HCT116 (cell line): ENCODE measurements at regions not wholly inside any gene's neighbourhood (a gene's known extent, or its start where the extent isn't known, plus 50 kb on each side); places are given as distances from the start of the nearest gene placed in this dataset.
A peak's percentile ranks its signal among the peaks of the same experiment; 100 is the strongest.

Experiments used
- ATAC-seq: fragments of 200-7000 bp; cut with Tn5 transposase; 2 replicates; pipeline ENCODE4 v1.9.1; 2020; ENCODE audit warnings: mild to moderate bottlenecking, moderate library complexity
- BruUV-seq: library from RNA; stranded (reverse); fragments of 400-500 nt; replicated peaks from 2 replicates; lab custom pipeline; 2021; lab: Mats Ljungman, UMichigan
- CTCF ChIA-PET: fragments of 300-600 bp; sonication (Branson Sonifier 250); formaldehyde crosslinking; loops from one replicate; lab custom pipeline; 2021; ENCODE audit warnings: antibody characterized with exemption; lab: Charles Lee
- POLR2A ChIA-PET: fragments of 300-600, 350-600 bp; sonication (Branson Sonifier 250); formaldehyde crosslinking; loops from one replicate; lab custom pipeline; 2021; ENCODE audit warnings: antibody characterized with exemption; lab: Charles Lee
- RAD21 ChIA-PET, 2 experiments: fragments of 300-600 bp; sonication (Branson Sonifier 250); formaldehyde crosslinking; loops; one replicate each; lab custom pipeline; 2023; ENCODE audit warnings: low total read pairs in 2 of 2; ENCODE audit not compliant: uncharacterized antibody in 2 of 2, unreplicated experiment in 2 of 2, low non-redundant PET in 1 of 2; lab: Charles Lee
- DNase-seq: peaks from one replicate; pipeline ENCODE4 v3.0.0-alpha.2; 2010; ENCODE audit warnings: low read depth, low spot score
- H2AFZ ChIP-seq: fragments of 200-600 bp; shearing (Covaris generic), sonication (generic); 2 replicates; pipeline ENCODE4 v1.6.1; 2017; ENCODE audit warnings: low read depth, mixed run types, mixed read lengths, antibody characterized with exemption, low read length; ENCODE audit not compliant: poor library complexity, severe bottlenecking
- H3K27ac ChIP-seq: 2 replicates; pipeline ENCODE4 v1.5.1; 2012; ENCODE audit warnings: low read depth, low read length
- H3K27me3 ChIP-seq: fragments of 200-600 bp; sonication (generic); 2 replicates; pipeline ENCODE4 v1.6.1; 2016; ENCODE audit warnings: mixed run types, low read length, mixed read lengths; ENCODE audit not compliant: insufficient read depth
- H3K36me3 ChIP-seq, 2 experiments: fragments of 200-500 bp in 1 of 2; fragments of 200-600 bp in 1 of 2; sonication (Bioruptor generic) in 1 of 2; sonication (generic) in 1 of 2; 2 replicates each; pipeline versions ENCODE4 v1.5.1 to v1.6.1; 2014 to 2016; ENCODE audit warnings: low read length in 2 of 2, inconsistent platforms in 1 of 2, mixed read lengths in 1 of 2, mixed run types in 1 of 2; ENCODE audit not compliant: insufficient read depth in 2 of 2, control insufficient read depth in 1 of 2
- H3K4me1 ChIP-seq, 2 experiments: fragments of 200-600 bp in 1 of 2; sonication (generic) in 1 of 2; 2 replicates each; pipeline versions ENCODE4 v1.5.1 to v1.6.1; 2012 to 2017; ENCODE audit warnings: low read length in 2 of 2, inconsistent platforms in 1 of 2, mild to moderate bottlenecking in 1 of 2, mixed read lengths in 1 of 2, mixed run types in 1 of 2, moderate library complexity in 1 of 2; ENCODE audit not compliant: insufficient read depth in 2 of 2, control insufficient read depth in 1 of 2
- H3K4me2 ChIP-seq: fragments of 200-600 bp; sonication (generic); 2 replicates; pipeline ENCODE4 v1.6.1; 2017; ENCODE audit warnings: mixed run types, low read length, mixed read lengths
- H3K4me3 ChIP-seq, 2 experiments: fragments of 200-600 bp in 1 of 2; sonication (generic) in 1 of 2; replicated peaks in 1 of 2; 2 replicates each; pipeline ENCODE4 v1.5.1; 2011 to 2016; ENCODE audit warnings: low read length in 2 of 2, control low read depth in 1 of 2, low read depth in 1 of 2, mild to moderate bottlenecking in 1 of 2, mixed read lengths in 1 of 2, mixed run types in 1 of 2
- H3K79me2 ChIP-seq: fragments of 200-600 bp; sonication (generic); 2 replicates; pipeline ENCODE4 v1.6.1; 2017; ENCODE audit warnings: mild to moderate bottlenecking, mixed run types, low read length, moderate library complexity, mixed read lengths; ENCODE audit not compliant: insufficient read depth
- H3K9ac ChIP-seq: fragments of 200-600 bp; sonication (generic); 2 replicates; pipeline ENCODE4 v1.6.1; 2016; ENCODE audit warnings: low read length, mixed read lengths
- H3K9me2 ChIP-seq: fragments of 200-600 bp; sonication (generic), shearing (Covaris generic); 2 replicates; pipeline ENCODE4 v1.6.1; 2017; ENCODE audit warnings: mixed run types, mild to moderate bottlenecking, moderate library complexity; ENCODE audit not compliant: insufficient read depth
- H3K9me3 ChIP-seq, 2 experiments: fragments of 200-500 bp in 1 of 2; fragments of 200-600 bp in 1 of 2; sonication (Bioruptor generic) in 1 of 2; sonication (generic) in 1 of 2; 2 replicates each; pipeline ENCODE4 v1.6.1; 2014 to 2017; ENCODE audit warnings: low read length in 2 of 2, mixed read lengths in 2 of 2, inconsistent platforms in 1 of 2, low read depth in 1 of 2, mild to moderate bottlenecking in 1 of 2, mixed run types in 1 of 2, moderate library complexity in 1 of 2; ENCODE audit not compliant: control insufficient read depth in 1 of 2, insufficient read depth in 1 of 2
- H4K20me1 ChIP-seq: fragments of 200-600 bp; sonication (generic), shearing (Covaris generic); 2 replicates; pipeline ENCODE4 v1.6.1; 2017; ENCODE audit warnings: mixed run types, mild to moderate bottlenecking, moderate library complexity; ENCODE audit not compliant: insufficient read depth
- ATF3 ChIP-seq: IDR thresholded peaks from 2 replicates; pipeline ENCODE4 v1.6.1; 2012
- CBX3 ChIP-seq: IDR thresholded peaks from 2 replicates; pipeline ENCODE4 v1.6.1; 2012; ENCODE audit warnings: low read depth
- CTCF ChIP-seq, 3 experiments: fragments of 200-600 bp in 1 of 3; sonication (generic) in 1 of 3; IDR thresholded peaks in 2 of 3; conservative IDR thresholded peaks in 1 of 3; 2 replicates each; pipeline ENCODE4 v1.5.1; 2012 to 2017; ENCODE audit warnings: low read depth in 2 of 3, low read length in 2 of 3, antibody characterized with exemption in 1 of 3, borderline replicate concordance in 1 of 3, control low read depth in 1 of 3, mild to moderate bottlenecking in 1 of 3, mixed read lengths in 1 of 3, mixed run types in 1 of 3, moderate library complexity in 1 of 3; ENCODE audit not compliant: insufficient read depth in 1 of 3
- ELF1 ChIP-seq: IDR thresholded peaks from 2 replicates; pipeline ENCODE4 v1.6.1; 2012; ENCODE audit warnings: low read depth, borderline replicate concordance
- EZH2phosphoT487 ChIP-seq: fragments of 200-600 bp; IDR thresholded peaks from 2 replicates; pipeline ENCODE4 v1.6.1; 2018; ENCODE audit warnings: antibody characterized with exemption, borderline replicate concordance
- POLR2A ChIP-seq: IDR thresholded peaks from 2 replicates; pipeline ENCODE4 v1.7.0; 2011; ENCODE audit warnings: borderline replicate concordance; ENCODE audit not compliant: insufficient read depth, insufficient read length; ENCODE audit errors: extremely low read depth
- RAD21 ChIP-seq: IDR thresholded peaks from 2 replicates; pipeline ENCODE4 v1.6.1; 2012; ENCODE audit warnings: low read depth, mild to moderate bottlenecking
- REST ChIP-seq: IDR thresholded peaks from 2 replicates; pipeline ENCODE4 v1.6.1; 2012; ENCODE audit warnings: low read depth
- SRF ChIP-seq: IDR thresholded peaks from 2 replicates; pipeline ENCODE4 v1.6.1; 2012; ENCODE audit warnings: low read depth
- intact Hi-C: fragments of 100-400 bp; cut with micrococcal nuclease; formaldehyde crosslinking; loops from 2 replicates; pipeline ENCODE4 v1.10.0; 2022

- RAD21 ChIA-PET: no interaction called here
- no peak overlapping the region for H3K4me2 ChIP-seq
- no peaks in the 10 kb centered on the region for H4K20me1 ChIP-seq
- no peak overlapping the region for H3K9ac ChIP-seq
- BruUV-seq: no TSS peak
- POLR2A ChIA-PET: no interaction called here
- DNase-seq (no peak), ATAC-seq (peak; percentile 72)
- H3K4me3 ChIP-seq: no peak overlapping the region
- H3K79me2 ChIP-seq: no peaks in the 10 kb centered on the region
- no peaks in the 10 kb centered on the region for H3K36me3 ChIP-seq
- H3K4me1 ChIP-seq: peaks cover 0 to 5% of the 10 kb centered on the region in 2 experiments; a peak in 1 of 4 replicates
- CTCF ChIA-PET: interaction anchor here (0.6 to 2.0 kb wide), 3 partner anchors 9 to 1226 kb away, joined by 3 to 22 read pairs (median 3); no protein-coding TSS in a partner anchor
- no peaks in the 10 kb centered on the region for H3K27me3 ChIP-seq
- H3K9me3 ChIP-seq: no peaks in the 10 kb centered on the region
- peak; percentile 15 to 56 (median 53); a peak in 4 of 6 replicates for TF ChIP-seq CTCF (IDR thresholded peaks at IDR 0.05 in 2 of 3, conservative IDR thresholded peaks at IDR 0.05 in 1 of 3; ENCODE audit: borderline replicate concordance in 1 of 3, insufficient read depth in 1 of 3, low read depth in 2 of 3, low read length in 2 of 3)
- no peak for TF ChIP-seq CBX3
- peak; percentile 68 for TF ChIP-seq RAD21
- H2AFZ ChIP-seq: no peak overlapping the region
- H3K27ac ChIP-seq: no peak overlapping the region
- intact Hi-C loops: loop anchor here (1.0 to 10.0 kb wide), 2 partner anchors 377 to 1002 kb away; no protein-coding TSS in a partner anchor
- no peaks in the 10 kb centered on the region for H3K9me2 ChIP-seq
Observed at GRCh38 chr2:19746611-19747309, 155.0 kb downstream of the TTC32 start.

- Histone ChIP-seq H3K27me3 (no peaks in the 10 kb centered on the region), H3K4me3 (no peak overlapping the region), H4K20me1 (no peaks in the 10 kb centered on the region), H3K4me1 (peaks cover 0 to 5% of the 10 kb centered on the region in 2 experiments; a peak in 1 of 4 replicates), H2AFZ (no peak overlapping the region), H3K9me3 (no peaks in the 10 kb centered on the region), H3K9ac (no peak overlapping the region), H3K4me2 (no peak overlapping the region), H3K27ac (no peak overlapping the region), H3K79me2 (no peaks in the 10 kb centered on the region), H3K36me3 (no peaks in the 10 kb centered on the region), H3K9me2 (no peaks in the 10 kb centered on the region)
- RAD21 ChIA-PET: no interaction called here
- intact Hi-C loops: loop anchor here (1.0 to 10.0 kb wide), 2 partner anchors 377 to 1001 kb away; no protein-coding TSS in a partner anchor
- POLR2A ChIA-PET: no interaction called here
- DNase-seq: no peak
- CTCF ChIA-PET: interaction anchor here (0.6 to 2.0 kb wide), 2 partner anchors 377 to 1226 kb away, joined by 3 to 22 read pairs; no protein-coding TSS in a partner anchor
- BruUV-seq: no TSS peak
- 0 out of 2 replicates have a peak, but pooled peaks have one; percentile 15 for ATAC-seq
- TF ChIP-seq POLR2A: no peak
- TF ChIP-seq CTCF (IDR thresholded peaks at IDR 0.05 in 2 of 3, conservative IDR thresholded peaks at IDR 0.05 in 1 of 3; ENCODE audit: borderline replicate concordance in 1 of 3, insufficient read depth in 1 of 3, low read depth in 2 of 3, low read length in 2 of 3): no peak
- no peak for TF ChIP-seq EZH2phosphoT487
- TF ChIP-seq REST: no peak
- no peak for TF ChIP-seq ELF1
- no peak for TF ChIP-seq ATF3
- no peak for TF ChIP-seq SRF
Observed at GRCh38 chr2:19746137-19746600, 155.6 kb downstream of the TTC32 start.
